Upper lobe of right lung (tissue), 1 donor: ENCODE measurements at regions not wholly inside any gene's neighbourhood (a gene's known extent, or its start where the extent isn't known, plus 50 kb on each side); places are given as distances from the start of the nearest gene placed in this dataset.

ENCODE experiments used
- ATAC-seq: fragments of 200-7000 bp; cut with Tn5 transposase; one replicate; pipeline ENCODE4 v1.9.1; 2020; ENCODE audit warnings: mild to moderate bottlenecking, moderate library complexity
- DNase-seq: peaks from one replicate; pipeline ENCODE4 v3.0.0-alpha.2; 2020
- H3K27ac ChIP-seq: fragments of 200-600 bp; one replicate; pipeline ENCODE4 v1.8.0; 2022
- H3K27me3 ChIP-seq: fragments of 200-600 bp; one replicate; pipeline ENCODE4 v1.8.0; 2022; ENCODE audit warnings: mild to moderate bottlenecking
- H3K36me3 ChIP-seq: fragments of 200-600 bp; one replicate; pipeline ENCODE4 v1.8.0; 2022
- H3K4me1 ChIP-seq: fragments of 200-600 bp; one replicate; pipeline ENCODE4 v1.8.0; 2022
- H3K4me3 ChIP-seq: fragments of 200-600 bp; one replicate; pipeline ENCODE4 v1.8.0; 2022; ENCODE audit warnings: mild to moderate bottlenecking
- H3K9me3 ChIP-seq: fragments of 200-600 bp; one replicate; pipeline ENCODE4 v1.8.0; 2022
- intact Hi-C: fragments of 100-400 bp; cut with DNase I; formaldehyde crosslinking; loops from one replicate; pipeline ENCODE4 v1.11.0; 2022
- TF ChIP-seq, protein P1 (sequence below): fragments of 200-600 bp; IDR thresholded peaks from one replicate; pipeline ENCODE4 v1.8.0; 2022; ENCODE audit warnings: antibody characterized with exemption
- donor health status: DM: no; HTN: yes; CAD: no; lungs with severe emphysema.

- no peak overlapping the region for H3K4me3 ChIP-seq
- H3K9me3 ChIP-seq, result no peaks in the 10 kb centered on the region
- DNase-seq (no peak), ATAC-seq (no peak)
- no peaks in the 10 kb centered on the region for H3K4me1 ChIP-seq
- H3K27me3 ChIP-seq, result no peaks in the 10 kb centered on the region
- TF ChIP-seq, protein P1, sequence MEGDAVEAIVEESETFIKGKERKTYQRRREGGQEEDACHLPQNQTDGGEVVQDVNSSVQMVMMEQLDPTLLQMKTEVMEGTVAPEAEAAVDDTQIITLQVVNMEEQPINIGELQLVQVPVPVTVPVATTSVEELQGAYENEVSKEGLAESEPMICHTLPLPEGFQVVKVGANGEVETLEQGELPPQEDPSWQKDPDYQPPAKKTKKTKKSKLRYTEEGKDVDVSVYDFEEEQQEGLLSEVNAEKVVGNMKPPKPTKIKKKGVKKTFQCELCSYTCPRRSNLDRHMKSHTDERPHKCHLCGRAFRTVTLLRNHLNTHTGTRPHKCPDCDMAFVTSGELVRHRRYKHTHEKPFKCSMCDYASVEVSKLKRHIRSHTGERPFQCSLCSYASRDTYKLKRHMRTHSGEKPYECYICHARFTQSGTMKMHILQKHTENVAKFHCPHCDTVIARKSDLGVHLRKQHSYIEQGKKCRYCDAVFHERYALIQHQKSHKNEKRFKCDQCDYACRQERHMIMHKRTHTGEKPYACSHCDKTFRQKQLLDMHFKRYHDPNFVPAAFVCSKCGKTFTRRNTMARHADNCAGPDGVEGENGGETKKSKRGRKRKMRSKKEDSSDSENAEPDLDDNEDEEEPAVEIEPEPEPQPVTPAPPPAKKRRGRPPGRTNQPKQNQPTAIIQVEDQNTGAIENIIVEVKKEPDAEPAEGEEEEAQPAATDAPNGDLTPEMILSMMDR, result no peak
- no peak overlapping the region for H3K27ac ChIP-seq
- H3K36me3 ChIP-seq, result no peaks in the 10 kb centered on the region
- intact Hi-C loops, result no loop called here
Observed at GRCh38 chr9:13550519-13550918, 271.0 kb upstream of the MPDZ start.

- no peaks in the 10 kb centered on the region for H3K9me3 ChIP-seq
- no peak overlapping the region for H3K4me3 ChIP-seq
- TF ChIP-seq, protein P1, result no peak
- no peaks in the 10 kb centered on the region for H3K27me3 ChIP-seq
- DNase-seq (no peak), ATAC-seq (no peak)
- intact Hi-C loops, result no loop called here
- H3K4me1 ChIP-seq, result no peaks in the 10 kb centered on the region
- H3K36me3 ChIP-seq, result no peaks in the 10 kb centered on the region
- no peak overlapping the region for H3K27ac ChIP-seq
Observed at GRCh38 chr9:13548535-13548934, 269.0 kb upstream of the MPDZ start.

DNA sequence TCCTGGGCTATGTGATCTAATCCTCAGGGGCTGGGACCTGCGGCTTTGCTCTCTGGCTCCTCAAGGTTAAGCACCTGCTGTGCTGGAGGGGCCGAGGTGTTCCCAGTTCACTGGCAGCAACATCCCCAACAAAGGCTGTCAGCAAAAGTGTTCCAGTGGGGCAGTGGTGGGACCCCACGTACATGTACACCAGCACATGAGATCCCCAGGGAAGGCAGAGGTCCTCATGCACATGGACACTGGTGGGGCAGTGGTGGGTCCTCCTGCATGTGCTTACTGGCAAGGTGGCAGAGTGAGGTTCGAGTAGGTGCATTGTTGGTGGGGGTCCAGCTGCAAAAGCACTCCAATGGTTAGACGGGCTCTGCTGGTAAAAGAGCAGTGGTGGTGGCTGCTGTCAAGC, 255.6 kb upstream of the MPDZ start:
- no peak for ATAC-seq
- TF ChIP-seq, protein P1, result no peak
- H3K4me3 ChIP-seq, result no peak overlapping the region

GRCh38 chr9:13534006-13534405, 254.5 kb upstream of the MPDZ start:
- no peak for DNase-seq
- intact Hi-C loops, result no loop called here

More for the DNA sequence above, 255.6 kb upstream of the MPDZ start:
- H3K27me3 ChIP-seq, result no peaks in the 10 kb centered on the region
- H3K27ac ChIP-seq, result no peak overlapping the region
- DNase-seq, result no peak
- no peaks in the 10 kb centered on the region for H3K4me1 ChIP-seq
- H3K9me3 ChIP-seq, result no peaks in the 10 kb centered on the region
- H3K36me3 ChIP-seq, result no peaks in the 10 kb centered on the region
- intact Hi-C loops, result no loop called here

DNA sequence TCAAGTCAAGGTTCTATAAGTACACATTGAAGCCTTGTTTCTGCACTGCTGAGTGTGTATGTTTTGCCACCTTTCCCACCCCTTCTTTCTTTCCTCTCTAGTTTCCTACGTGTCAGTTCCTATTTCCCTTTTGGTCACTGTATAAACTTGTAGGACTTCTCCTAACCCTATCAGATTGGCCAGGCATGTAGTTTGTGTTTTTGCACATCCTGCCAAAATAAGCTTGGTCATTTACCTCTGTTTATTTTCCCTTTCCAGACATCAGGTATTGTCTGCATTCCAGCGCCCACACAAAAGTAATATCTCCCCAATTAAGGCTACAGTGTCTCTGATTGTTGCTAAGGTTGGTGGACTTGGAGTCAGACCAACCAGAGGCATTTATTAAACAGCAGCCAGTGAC, 252.9 kb upstream of the MPDZ start:
- Histone ChIP-seq H3K27ac (no peak overlapping the region), H3K4me1 (no peaks in the 10 kb centered on the region)
- no peak for DNase-seq

More at GRCh38 chr9:13534006-13534405, 254.5 kb upstream of the MPDZ start:
- TF ChIP-seq, protein P1, result no peak
- Histone ChIP-seq H3K4me1 (no peaks in the 10 kb centered on the region), H3K4me3 (no peak overlapping the region), H3K27me3 (no peaks in the 10 kb centered on the region), H3K9me3 (no peaks in the 10 kb centered on the region), H3K27ac (no peak overlapping the region), H3K36me3 (no peaks in the 10 kb centered on the region)
- ATAC-seq, result no peak

More for the DNA sequence above, 252.9 kb upstream of the MPDZ start:
- ATAC-seq, result no peak
- Histone ChIP-seq H3K27me3 (no peaks in the 10 kb centered on the region), H3K9me3 (no peaks in the 10 kb centered on the region), H3K4me3 (no peak overlapping the region), H3K36me3 (no peaks in the 10 kb centered on the region)
- TF ChIP-seq, protein P1, result no peak
- intact Hi-C loops, result no loop called here
